ENCODE measurements at regions not wholly inside any gene's neighbourhood (a gene's known extent, or its start where the extent isn't known, plus 50 kb on each side); places are given as distances from the start of the nearest gene placed in this dataset.

DNA sequence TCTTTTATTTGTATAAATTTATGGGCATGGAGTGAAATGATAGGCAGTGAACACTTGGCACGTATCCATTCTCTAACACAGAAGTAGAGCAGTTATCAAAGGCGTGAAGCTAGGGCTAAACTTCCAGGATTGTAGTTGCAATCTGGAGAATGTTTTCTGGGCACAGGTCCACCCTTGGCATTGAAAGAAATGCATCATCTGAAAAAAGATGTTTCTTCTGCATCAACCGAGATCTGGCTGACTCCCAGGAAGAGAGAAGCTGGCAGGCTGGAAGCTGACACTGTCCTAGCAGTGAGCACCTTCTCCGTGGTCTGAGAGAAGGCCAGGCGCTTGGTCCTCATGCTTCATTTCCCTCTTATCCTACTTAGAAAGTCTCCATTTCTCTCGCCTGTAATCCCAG, 600.0 kb downstream of the BRD1 start:
- Histone ChIP-seq H3K4me3 (replicated peaks in 1 of 2; ENCODE audit: low read depth in 1 of 2, low read length in 2 of 2) (no peak overlapping the region), H3K9ac (ENCODE audit: low read length) (no peak overlapping the region), H3K79me2 (ENCODE audit: insufficient read depth, low read length) (no peaks in the 10 kb centered on the region), H2AFZ (ENCODE audit: low read depth, low read length, poor library complexity, severe bottlenecking) (no peak overlapping the region), H3K4me2 (ENCODE audit: low read length) (no peak overlapping the region), H3K9me3 (ENCODE audit: control insufficient read depth in 1 of 2, insufficient read depth in 1 of 2, low read depth in 1 of 2, low read length in 2 of 2) (no peaks in the 10 kb centered on the region), H3K36me3 (ENCODE audit: control insufficient read depth in 1 of 2, insufficient read depth in 2 of 2, low read length in 2 of 2) (no peaks in the 10 kb centered on the region), H3K27me3 (ENCODE audit: insufficient read depth, low read length) (peaks cover 18% of the 10 kb centered on the region), H4K20me1 (ENCODE audit: insufficient read depth) (no peaks in the 10 kb centered on the region), H3K4me1 (ENCODE audit: control insufficient read depth in 1 of 2, insufficient read depth in 2 of 2, low read length in 2 of 2) (no peaks in the 10 kb centered on the region), H3K9me2 (ENCODE audit: insufficient read depth) (no peaks in the 10 kb centered on the region), H3K27ac (ENCODE audit: low read depth, low read length) (no peak overlapping the region)
- ATAC-seq = no peak
- ChIA-PET POLR2A (no interaction called here), CTCF (no interaction called here), RAD21 (ENCODE audit: low non-redundant PET in 1 of 2, low total read pairs in 2 of 2, uncharacterized antibody in 2 of 2, unreplicated experiment in 2 of 2) (no interaction called here)
- no peak for TF ChIP-seq POLR2A (IDR thresholded peaks at IDR 0.05; ENCODE audit: borderline replicate concordance, extremely low read depth, insufficient read depth, insufficient read length)
- no peak for TF ChIP-seq TCF7L2 (IDR thresholded peaks at IDR 0.05; ENCODE audit: borderline replicate concordance, extremely low read depth, insufficient read depth, insufficient read length)
- TF ChIP-seq POLR2AphosphoS5 (IDR thresholded peaks at IDR 0.05; ENCODE audit: low read depth, low read length) = no peak
- TF ChIP-seq, protein P1, sequence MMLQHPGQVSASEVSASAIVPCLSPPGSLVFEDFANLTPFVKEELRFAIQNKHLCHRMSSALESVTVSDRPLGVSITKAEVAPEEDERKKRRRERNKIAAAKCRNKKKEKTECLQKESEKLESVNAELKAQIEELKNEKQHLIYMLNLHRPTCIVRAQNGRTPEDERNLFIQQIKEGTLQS (IDR thresholded peaks at IDR 0.05) = no peak
- intact Hi-C loops (cut with micrococcal nuclease) = no loop called here
- no TSS peak for BruUV-seq (replicated peaks)
- DNase-seq (ENCODE audit: low read depth, low spot score) = no peak

DNA sequence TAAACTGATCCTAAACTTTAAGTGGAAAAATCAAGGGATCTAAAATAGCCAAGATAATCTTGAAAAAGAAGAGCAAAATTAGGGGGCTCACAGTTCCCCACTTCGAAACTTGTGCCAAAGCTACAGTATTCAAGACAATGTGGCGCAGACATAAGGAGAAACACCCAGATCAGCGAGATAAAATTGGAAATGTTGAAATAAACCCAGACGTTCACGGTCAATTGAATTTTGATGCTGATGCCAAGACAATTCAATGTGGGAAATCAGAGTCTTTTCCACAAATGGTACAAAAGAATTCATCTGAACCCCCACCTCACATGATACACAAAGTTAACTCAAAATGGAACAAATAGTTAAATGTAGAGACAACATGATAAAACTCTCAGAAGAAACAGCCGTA, 601.6 kb downstream of the BRD1 start:
- no peaks in the 10 kb centered on the region for H3K9me3 ChIP-seq (ENCODE audit: control insufficient read depth in 1 of 2, insufficient read depth in 1 of 2, low read depth in 1 of 2, low read length in 2 of 2)
- no peaks in the 10 kb centered on the region for H3K9me2 ChIP-seq (ENCODE audit: insufficient read depth)
- CTCF ChIA-PET = no interaction called here
- H3K27me3 ChIP-seq (ENCODE audit: insufficient read depth, low read length) = peaks cover 17% of the 10 kb centered on the region
- no peak overlapping the region for H3K27ac ChIP-seq (ENCODE audit: low read depth, low read length)
- no peaks in the 10 kb centered on the region for H3K79me2 ChIP-seq (ENCODE audit: insufficient read depth, low read length)
- DNase-seq (ENCODE audit: low read depth, low spot score) (no peak), ATAC-seq (no peak)
- intact Hi-C loops (cut with micrococcal nuclease) = no loop called here
- H3K4me2 ChIP-seq (ENCODE audit: low read length) = no peak overlapping the region
- no peaks in the 10 kb centered on the region for H3K4me1 ChIP-seq (ENCODE audit: control insufficient read depth in 1 of 2, insufficient read depth in 2 of 2, low read length in 2 of 2)
- POLR2A ChIA-PET = no interaction called here
- no peak for TF ChIP-seq RAD21 (IDR thresholded peaks at IDR 0.05; ENCODE audit: low read depth)
- TF ChIP-seq ELF1 (IDR thresholded peaks at IDR 0.05; ENCODE audit: borderline replicate concordance, low read depth) = no peak
- TF ChIP-seq, protein P2, sequence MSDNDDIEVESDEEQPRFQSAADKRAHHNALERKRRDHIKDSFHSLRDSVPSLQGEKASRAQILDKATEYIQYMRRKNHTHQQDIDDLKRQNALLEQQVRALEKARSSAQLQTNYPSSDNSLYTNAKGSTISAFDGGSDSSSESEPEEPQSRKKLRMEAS (IDR thresholded peaks at IDR 0.05) = no peak
- TF ChIP-seq FOSL1 (IDR thresholded peaks at IDR 0.05; ENCODE audit: low read depth) = no peak
- BruUV-seq (replicated peaks) = no TSS peak
- H2AFZ ChIP-seq (ENCODE audit: low read depth, low read length, poor library complexity, severe bottlenecking) = no peak overlapping the region
- no peaks in the 10 kb centered on the region for H4K20me1 ChIP-seq (ENCODE audit: insufficient read depth)
- no peak overlapping the region for H3K9ac ChIP-seq (ENCODE audit: low read length)
- no peaks in the 10 kb centered on the region for H3K36me3 ChIP-seq (ENCODE audit: control insufficient read depth in 1 of 2, insufficient read depth in 2 of 2, low read length in 2 of 2)
- RAD21 ChIA-PET (ENCODE audit: low non-redundant PET in 1 of 2, low total read pairs in 2 of 2, uncharacterized antibody in 2 of 2, unreplicated experiment in 2 of 2) = no interaction called here
- no peak overlapping the region for H3K4me3 ChIP-seq (replicated peaks in 1 of 2; ENCODE audit: low read depth in 1 of 2, low read length in 2 of 2)
